A549 (cell line): ENCODE measurements at regions not wholly inside any gene's neighbourhood (a gene's known extent, or its start where the extent isn't known, plus 50 kb on each side); places are given as distances from the start of the nearest gene placed in this dataset.

Experiments
- ATAC-seq, 2 experiments: fragments of 200-7000 bp in 1 of 2; fragments of >200 bp in 1 of 2; cut with Nextera tagmentation in 1 of 2; cut with Tn5 transposase in 1 of 2; 3 replicates each; pipeline versions ENCODE4 v1.8.0 to v1.9.1; 2018 to 2020; ENCODE audit warnings: mild to moderate bottlenecking in 1 of 2, moderate library complexity in 1 of 2
- CTCF ChIA-PET: fragments of 300-600 bp; sonication (Branson Sonifier 250); formaldehyde crosslinking; extraction: SDS; loops from one replicate; lab custom pipeline; 2021; ENCODE audit warnings: antibody characterized with exemption, inconsistent platforms; lab: Yijun Ruan, JAX
- POLR2A ChIA-PET: fragments of 350-600 bp; formaldehyde crosslinking; extraction: SDS; loops from one replicate; lab custom pipeline; 2021; ENCODE audit warnings: antibody characterized with exemption, inconsistent platforms; lab: Yijun Ruan, JAX
- DNase-seq, 2 experiments: peaks; one replicate each; pipeline versions ENCODE4 v3.0.0 to v3.0.0-alpha.2; 2011 to 2016; ENCODE audit warnings: low read depth in 1 of 2, low spot score in 1 of 2
- FAIRE-seq: peaks from 2 replicates; lab custom pipeline; 2011; peaks lifted over from hg19 to GRCh38; lab: Jason Lieb, UNC
- H3K27ac ChIP-seq, 2 experiments: fragments of >200 bp; sonication (Bioruptor Twin); formaldehyde crosslinking; 3 replicates each; pipeline ENCODE4 v1.5.1; 2016 to 2017
- H3K4me1 ChIP-seq: fragments of >200 bp; sonication (Bioruptor Twin); formaldehyde crosslinking; 3 replicates; pipeline ENCODE4 v1.6.1; 2016
- H3K4me2 ChIP-seq: fragments of >200 bp; sonication (Bioruptor Twin); formaldehyde crosslinking; 3 replicates; pipeline ENCODE4 v1.6.1; 2016
- H3K4me3 ChIP-seq: fragments of >200 bp; sonication (Bioruptor Twin); formaldehyde crosslinking; 3 replicates; pipeline ENCODE4 v1.5.1; 2016
- H3K9me3 ChIP-seq: fragments of >200 bp; sonication (Bioruptor Twin); formaldehyde crosslinking; 3 replicates; pipeline ENCODE4 v1.6.1; 2016
- BHLHE40 ChIP-seq: IDR thresholded peaks from 2 replicates; pipeline ENCODE4 v1.6.1; 2012; ENCODE audit warnings: low read depth, low read length, inconsistent platforms
- CBX2 ChIP-seq: fragments of 200-600 bp; sonication (generic); IDR thresholded peaks from 2 replicates; pipeline ENCODE4 v1.6.1; 2016; ENCODE audit warnings: low read depth, mild to moderate bottlenecking, borderline replicate concordance
- CEBPB ChIP-seq, 2 experiments: fragments of >200 bp in 1 of 2; sonication (Bioruptor Twin) in 1 of 2; formaldehyde crosslinking in 1 of 2; IDR thresholded peaks; 2 replicates each; pipeline ENCODE4 v1.6.1; 2012 to 2016
- CHD2 ChIP-seq: fragments of 150-350 bp; IDR thresholded peaks from 2 replicates; pipeline ENCODE4 v1.6.1; 2014; ENCODE audit warnings: low read length; ENCODE audit not compliant: partially characterized antibody
- EHF ChIP-seq: fragments of 250-450 bp; sonication (Bioruptor Pico); IDR thresholded peaks from 2 replicates; pipeline ENCODE4 v1.5.0; 2020; ENCODE audit warnings: mild to moderate bottlenecking
- EHMT2 ChIP-seq: fragments of 200-600 bp; sonication (generic); IDR thresholded peaks from 2 replicates; pipeline ENCODE4 v1.6.1; 2016; ENCODE audit warnings: antibody characterized with exemption, low read depth, mild to moderate bottlenecking, moderate library complexity
- ELK1 ChIP-seq: fragments of 150-350 bp; IDR thresholded peaks from 2 replicates; pipeline ENCODE4 v1.6.1; 2014; ENCODE audit warnings: low read depth, mild to moderate bottlenecking, low read length
- FOSB ChIP-seq: fragments of 250-450 bp; sonication (Bioruptor Pico); IDR thresholded peaks from 2 replicates; pipeline ENCODE4 v1.5.0; 2020; ENCODE audit warnings: mild to moderate bottlenecking, moderate library complexity
- FOSL2 ChIP-seq, 2 experiments: fragments of 450-650 bp in 1 of 2; fragments of >200 bp in 1 of 2; sonication (Bioruptor Twin) in 1 of 2; formaldehyde crosslinking; IDR thresholded peaks; 2 replicates each; pipeline versions ENCODE4 v1.5.0 to v1.6.1; 2016 to 2020; ENCODE audit warnings: mild to moderate bottlenecking in 1 of 2, moderate library complexity in 1 of 2
- HEYL ChIP-seq: fragments of 250-450 bp; sonication (Bioruptor Pico); IDR thresholded peaks from 2 replicates; pipeline ENCODE4 v1.8.0; 2021; ENCODE audit warnings: mild to moderate bottlenecking, moderate library complexity
- HOXB13 ChIP-seq: fragments of 250-450 bp; sonication (Bioruptor Pico); IDR thresholded peaks from 2 replicates; pipeline ENCODE4 v1.5.0; 2020; ENCODE audit warnings: low read depth, mild to moderate bottlenecking, moderate library complexity
- JUNB ChIP-seq: fragments of >200 bp; sonication (Bioruptor Twin); formaldehyde crosslinking; IDR thresholded peaks from 2 replicates; pipeline ENCODE4 v1.6.1; 2016
- KDM1A ChIP-seq: fragments of 200-600 bp; sonication (generic); IDR thresholded peaks from 2 replicates; pipeline ENCODE4 v1.6.1; 2016; ENCODE audit warnings: low read depth, mild to moderate bottlenecking
- KDM5A ChIP-seq: fragments of 200-600 bp; sonication (generic); IDR thresholded peaks from 2 replicates; pipeline ENCODE4 v1.6.1; 2016; ENCODE audit warnings: antibody characterized with exemption, mild to moderate bottlenecking
- MAX ChIP-seq: IDR thresholded peaks from 2 replicates; pipeline ENCODE4 v1.6.1; 2012
- RNF2 ChIP-seq: fragments of 200-600 bp; sonication (generic); IDR thresholded peaks from 2 replicates; pipeline ENCODE4 v1.6.1; 2016; ENCODE audit warnings: low read depth, mild to moderate bottlenecking, antibody characterized with exemption, moderate library complexity, borderline replicate concordance
- SMC3 ChIP-seq: fragments of >200 bp; sonication (Bioruptor Twin); formaldehyde crosslinking; IDR thresholded peaks from 3 replicates; pipeline ENCODE4 v1.6.1; 2018; ENCODE audit warnings: inconsistent platforms
- TP53 ChIP-seq: fragments of 250-450 bp; sonication (Bioruptor Pico); IDR thresholded peaks from 2 replicates; pipeline ENCODE4 v1.5.0; 2021; ENCODE audit warnings: mild to moderate bottlenecking, moderate library complexity
- WGBS: methylation state at CpG from one replicate; pipeline ENCODE4 v1.1.6; 2017; ENCODE audit errors: missing lambda C conversion rate; 5-methylcytosine and 5-hydroxymethylcytosine counted together
- TF ChIP-seq, protein P1 (sequence below): fragments of >200 bp; sonication (Bioruptor Twin); formaldehyde crosslinking; IDR thresholded peaks from 2 replicates; pipeline ENCODE4 v1.6.1; 2016

DNA sequence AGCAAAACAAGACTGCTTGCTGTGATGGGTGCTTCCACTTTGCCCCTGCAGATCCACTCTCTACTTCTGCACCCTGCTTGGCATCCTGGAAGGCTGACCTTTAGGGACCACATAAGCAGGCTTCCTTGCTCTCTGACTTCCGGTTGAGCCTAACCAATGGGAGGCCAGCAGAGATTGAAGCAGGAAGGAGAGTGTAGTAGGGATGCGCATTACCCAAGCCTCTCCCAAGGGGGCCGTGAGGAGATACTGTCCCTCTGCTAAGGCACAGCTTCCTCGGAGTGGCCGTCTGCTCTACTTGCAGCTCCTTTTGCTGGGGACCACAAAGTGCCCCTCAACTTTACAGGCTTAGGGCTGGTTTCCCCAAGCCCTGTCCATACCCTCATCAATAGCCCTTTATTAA lies 624.3 kb upstream of the TENM3 start:
- ATAC-seq = no peak
- no peak for FAIRE-seq
- POLR2A ChIA-PET = no interaction called here
- TF ChIP-seq FOSB (CRISPR knock-in tag) (no peak), EHMT2 (no peak), HOXB13 (CRISPR knock-in tag) (no peak), CEBPB (IDR thresholded peaks at IDR 0.05) (no peak), MAX (no peak), KDM5A (no peak), CHD2 (no peak), FOSL2 (IDR thresholded peaks at IDR 0.05) (no peak), FOSL2 (CRISPR knock-in tag; IDR thresholded peaks at IDR 0.05) (no peak), HEYL (no peak), JUNB (no peak), ELK1 (no peak), KDM1A (no peak), RNF2 (no peak)
- H3K4me1 ChIP-seq = no peaks in the 10 kb centered on the region
- WGBS = 30% methylated on average over 5 of the region's 5 CpGs
- no peak for DNase-seq
- H3K4me2 ChIP-seq = no peak overlapping the region
- CTCF ChIA-PET = no interaction called here
- H3K9me3 ChIP-seq = no peaks in the 10 kb centered on the region
- no peak overlapping the region for H3K27ac ChIP-seq
- no peak overlapping the region for H3K4me3 ChIP-seq

- TF ChIP-seq RNF2 (no peak), SMC3 (no peak), ELK1 (no peak), CBX2 (no peak), JUNB (no peak)
- CTCF ChIA-PET = no interaction called here
- Histone ChIP-seq H3K27ac (no peak overlapping the region), H3K4me2 (no peak overlapping the region), H3K9me3 (no peaks in the 10 kb centered on the region), H3K4me3 (no peak overlapping the region), H3K4me1 (no peaks in the 10 kb centered on the region)
- WGBS = 0% methylated on average over 7 of the region's 7 CpGs
- FAIRE-seq = no peak
- no peak for ATAC-seq
- no peak for DNase-seq
- POLR2A ChIA-PET = no interaction called here
Observed at GRCh38 chr4:181619651-181620050, 623.6 kb upstream of the TENM3 start.

DNA sequence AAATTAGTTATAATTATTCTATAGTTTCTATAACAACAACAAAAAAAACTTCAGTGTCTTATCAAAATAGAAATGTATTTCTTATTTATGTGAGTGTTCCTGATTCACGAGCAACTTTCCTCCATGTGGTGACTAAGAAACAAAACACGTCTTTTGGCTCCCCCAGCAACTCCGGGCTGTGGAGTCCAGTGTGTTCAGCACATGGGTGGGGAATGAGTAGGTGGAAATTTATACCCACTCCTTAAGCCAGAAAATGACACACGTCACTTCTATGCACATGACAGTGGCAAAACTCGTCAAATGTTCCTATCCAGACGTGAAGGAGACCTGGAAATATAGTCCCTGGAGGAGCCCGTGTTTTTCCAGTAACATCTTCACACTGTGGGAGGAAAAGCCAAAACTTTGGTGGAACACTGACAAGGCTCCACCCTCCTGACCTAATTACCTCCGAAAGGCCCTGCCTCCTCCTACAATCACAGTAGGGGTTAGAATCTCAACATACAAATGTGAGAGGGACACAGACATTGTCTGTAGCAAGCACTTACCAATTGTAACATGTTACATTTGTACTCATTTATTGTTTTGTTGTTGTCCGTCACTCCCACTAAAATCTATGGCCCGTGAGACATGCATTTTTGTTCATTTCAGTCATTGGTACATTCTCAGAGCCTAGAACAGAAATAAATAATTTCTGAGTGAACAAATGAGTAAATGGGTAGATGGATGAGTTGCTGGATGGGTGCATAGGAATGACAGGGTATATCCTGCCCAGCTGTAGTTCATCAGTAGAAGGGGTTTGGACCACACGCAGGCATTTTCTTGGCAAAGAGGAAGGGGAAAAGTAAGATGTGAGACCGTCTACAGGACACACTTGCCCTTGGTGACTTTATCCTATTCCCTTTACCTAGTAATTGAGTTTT lies 605.8 kb upstream of the TENM3 start:
- WGBS = 28% methylated on average over 12 of the region's 12 CpGs
- no peak for TF ChIP-seq CEBPB (IDR thresholded peaks at IDR 0.05)
- TF ChIP-seq TP53 (CRISPR knock-in tag) = no peak
- TF ChIP-seq, protein P1, sequence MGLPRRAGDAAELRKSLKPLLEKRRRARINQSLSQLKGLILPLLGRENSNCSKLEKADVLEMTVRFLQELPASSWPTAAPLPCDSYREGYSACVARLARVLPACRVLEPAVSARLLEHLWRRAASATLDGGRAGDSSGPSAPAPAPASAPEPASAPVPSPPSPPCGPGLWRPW = no peak
- no peak for TF ChIP-seq EHF (CRISPR knock-in tag)
- no peak for TF ChIP-seq CHD2
- no peak for TF ChIP-seq BHLHE40
- FAIRE-seq (no peak), DNase-seq (no peak), ATAC-seq (no peak)
- Histone ChIP-seq H3K27ac (no peak overlapping the region), H3K4me3 (no peak overlapping the region), H3K4me2 (no peak overlapping the region), H3K4me1 (no peaks in the 10 kb centered on the region), H3K9me3 (no peaks in the 10 kb centered on the region)
- ChIA-PET POLR2A (no interaction called here), CTCF (no interaction called here)
